Endodermal cell (in vitro differentiated cells): ENCODE measurements at regions not wholly inside any gene's neighbourhood (a gene's known extent, or its start where the extent isn't known, plus 50 kb on each side); places are given as distances from the start of the nearest gene placed in this dataset.

Experiments
- DNase-seq: peaks from one replicate; pipeline ENCODE4 v3.0.0-alpha.2; 2017
- H3K27ac ChIP-seq: 2 replicates; pipeline ENCODE4 v1.5.1; 2013; ENCODE audit warnings: mild to moderate bottlenecking, low read depth, low read length, moderate library complexity
- H3K27me3 ChIP-seq: 2 replicates; pipeline ENCODE4 v1.6.1; 2013; ENCODE audit warnings: mild to moderate bottlenecking, low read length, moderate library complexity; ENCODE audit not compliant: insufficient read depth, control insufficient read depth, poor library complexity, severe bottlenecking
- H3K36me3 ChIP-seq: 2 replicates; pipeline ENCODE4 v1.7.0; 2013; ENCODE audit warnings: mild to moderate bottlenecking, low read length, moderate library complexity; ENCODE audit not compliant: control insufficient read depth, insufficient read depth
- H3K4me1 ChIP-seq: one replicate; pipeline ENCODE4 v1.7.0; 2013; ENCODE audit warnings: low read length; ENCODE audit not compliant: control insufficient read depth, insufficient read depth
- H3K4me3 ChIP-seq: 2 replicates; pipeline ENCODE4 v1.5.1; 2013; ENCODE audit warnings: mild to moderate bottlenecking, low read length, moderate library complexity
- H3K9ac ChIP-seq: 2 replicates; pipeline ENCODE4 v1.6.1; 2013; ENCODE audit warnings: mild to moderate bottlenecking, low read length, moderate library complexity; ENCODE audit not compliant: poor library complexity, severe bottlenecking; ENCODE audit errors: extremely low read depth
- H3K9me3 ChIP-seq: 2 replicates; pipeline ENCODE4 v1.6.1; 2013; ENCODE audit warnings: mild to moderate bottlenecking, low read length, moderate library complexity; ENCODE audit not compliant: control insufficient read depth
- H3K27ac Mint-ChIP-seq: 2 replicates; pipeline ENCODE4 v1.8.0; 2020; ENCODE audit warnings: mixed read lengths
- H3K27me3 Mint-ChIP-seq: 2 replicates; pipeline ENCODE4 v1.8.0; 2021; ENCODE audit warnings: mild to moderate bottlenecking, mixed read lengths; ENCODE audit not compliant: insufficient read depth
- H3K36me3 Mint-ChIP-seq: 2 replicates; pipeline ENCODE4 v1.8.0; 2020; ENCODE audit warnings: low read depth, mixed read lengths
- H3K4me1 Mint-ChIP-seq: 2 replicates; pipeline ENCODE4 v1.8.0; 2020; ENCODE audit warnings: mixed read lengths
- H3K4me3 Mint-ChIP-seq: 2 replicates; pipeline ENCODE4 v1.8.0; 2020; ENCODE audit warnings: mild to moderate bottlenecking, moderate library complexity, mixed read lengths
- H3K9me3 Mint-ChIP-seq: 2 replicates; pipeline ENCODE4 v1.8.0; 2020; ENCODE audit warnings: mild to moderate bottlenecking, mixed read lengths
- WGBS, 2 experiments: methylation state at CpG; one replicate each; pipeline versions ENCODE4 v1.1.5 to v1.1.7; 2013; ENCODE audit warnings: missing lambda C conversion rate in 2 of 2, mixed read lengths in 1 of 2; ENCODE audit not compliant: insufficient coverage in 1 of 2, insufficient read length in 1 of 2; 5-methylcytosine and 5-hydroxymethylcytosine counted together
- TF ChIP-seq, protein P1 (sequence below): fragments of 200-600 bp; sonication (generic); conservative IDR thresholded peaks from 2 replicates; pipeline ENCODE4 v1.5.0; 2021; ENCODE audit warnings: antibody characterized with exemption, mild to moderate bottlenecking

DNA sequence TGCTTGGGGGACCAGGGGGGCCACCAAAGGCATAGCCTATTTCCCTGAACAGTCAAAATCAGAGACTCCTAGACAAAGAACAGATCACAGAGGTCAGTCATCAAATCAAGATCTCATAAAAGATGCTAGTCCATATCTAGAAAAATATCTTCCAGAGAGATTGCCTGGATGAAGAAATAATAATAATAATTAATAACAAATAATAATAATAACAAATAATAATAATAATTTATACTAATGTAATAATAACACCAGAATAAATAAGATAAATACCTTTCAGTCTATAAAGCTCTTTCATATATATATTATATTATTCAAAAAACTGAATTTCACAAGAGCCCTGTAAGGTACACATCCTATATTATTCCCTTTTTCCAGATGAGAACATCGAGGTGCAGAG lies 129.6 kb downstream of the PAX1 start:
- H3K27ac ChIP-seq = no peak overlapping the region
- H3K4me1 ChIP-seq = peaks cover 14% of the 10 kb centered on the region
- Mint-ChIP-seq H3K4me3 (no peak overlapping the region), H3K27me3 (peaks cover 56% of the 10 kb centered on the region), H3K9me3 (no peaks in the 10 kb centered on the region), H3K4me1 (peaks cover 42% of the 10 kb centered on the region), H3K27ac (no peak overlapping the region), H3K36me3 (peaks cover 7% of the 10 kb centered on the region)
- 100% methylated on average over 1 of the region's 1 CpG; no CpG with 5 or more reads in 1 of the 2 experiments for WGBS, 2 experiments
- H3K36me3 ChIP-seq = no peaks in the 10 kb centered on the region
- H3K27me3 ChIP-seq = peaks cover 28% of the 10 kb centered on the region
- DNase-seq = no peak
- H3K4me3 ChIP-seq = no peak overlapping the region
- no peak overlapping the region for H3K9ac ChIP-seq
- peaks cover 13% of the 10 kb centered on the region for H3K9me3 ChIP-seq
- TF ChIP-seq, protein P1, sequence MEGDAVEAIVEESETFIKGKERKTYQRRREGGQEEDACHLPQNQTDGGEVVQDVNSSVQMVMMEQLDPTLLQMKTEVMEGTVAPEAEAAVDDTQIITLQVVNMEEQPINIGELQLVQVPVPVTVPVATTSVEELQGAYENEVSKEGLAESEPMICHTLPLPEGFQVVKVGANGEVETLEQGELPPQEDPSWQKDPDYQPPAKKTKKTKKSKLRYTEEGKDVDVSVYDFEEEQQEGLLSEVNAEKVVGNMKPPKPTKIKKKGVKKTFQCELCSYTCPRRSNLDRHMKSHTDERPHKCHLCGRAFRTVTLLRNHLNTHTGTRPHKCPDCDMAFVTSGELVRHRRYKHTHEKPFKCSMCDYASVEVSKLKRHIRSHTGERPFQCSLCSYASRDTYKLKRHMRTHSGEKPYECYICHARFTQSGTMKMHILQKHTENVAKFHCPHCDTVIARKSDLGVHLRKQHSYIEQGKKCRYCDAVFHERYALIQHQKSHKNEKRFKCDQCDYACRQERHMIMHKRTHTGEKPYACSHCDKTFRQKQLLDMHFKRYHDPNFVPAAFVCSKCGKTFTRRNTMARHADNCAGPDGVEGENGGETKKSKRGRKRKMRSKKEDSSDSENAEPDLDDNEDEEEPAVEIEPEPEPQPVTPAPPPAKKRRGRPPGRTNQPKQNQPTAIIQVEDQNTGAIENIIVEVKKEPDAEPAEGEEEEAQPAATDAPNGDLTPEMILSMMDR = no peak

DNA sequence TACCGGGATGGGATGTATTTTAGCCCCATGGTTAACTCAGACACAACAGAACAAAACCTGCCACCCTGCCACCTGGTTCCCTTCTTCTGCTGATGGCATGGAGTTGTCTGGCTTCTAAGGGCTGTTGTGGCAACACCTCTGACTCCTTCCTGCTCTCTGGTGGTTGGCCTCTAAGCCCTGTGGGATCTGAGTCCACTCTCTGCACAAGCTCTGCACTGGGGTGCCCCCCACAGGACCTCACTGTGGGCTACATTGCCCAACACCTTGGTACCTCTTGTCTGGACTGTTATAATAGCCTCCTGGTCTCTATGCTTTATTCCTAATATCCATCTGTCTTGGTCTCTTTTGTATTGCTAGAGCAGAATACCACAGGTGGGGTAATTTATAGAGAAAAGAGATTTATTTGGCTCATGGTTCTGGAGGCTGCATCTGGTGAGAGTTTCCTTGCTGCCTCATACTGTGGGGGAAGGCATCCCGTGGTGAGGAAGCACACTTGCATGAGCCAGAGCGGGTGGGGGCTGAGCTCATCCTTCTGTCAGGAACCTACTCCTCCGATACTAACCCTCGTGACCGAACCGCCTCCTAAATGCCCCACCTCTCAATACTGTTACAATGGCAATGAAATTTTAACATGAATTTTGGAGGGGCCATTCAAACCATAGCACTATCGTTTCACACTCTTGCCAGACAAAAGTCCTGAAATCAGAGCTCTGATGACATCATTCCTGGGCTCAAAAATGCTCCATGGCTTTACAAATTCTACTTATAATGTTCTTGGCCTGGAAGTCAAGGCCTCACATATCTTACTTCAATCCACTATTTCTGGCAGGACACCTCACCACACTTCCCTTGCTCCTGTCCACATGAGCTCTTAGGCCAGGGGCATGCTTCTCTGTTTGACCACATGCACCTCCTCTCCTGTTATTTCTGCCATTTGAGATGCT lies 127.2 kb downstream of the PAX1 start:
- Mint-ChIP-seq H3K36me3 (peaks cover 7% of the 10 kb centered on the region), H3K9me3 (no peaks in the 10 kb centered on the region), H3K27me3 (peaks cover 34% of the 10 kb centered on the region), H3K4me1 (peaks cover 33% of the 10 kb centered on the region), H3K27ac (no peak overlapping the region), H3K4me3 (no peak overlapping the region)
- peaks cover 16% of the 10 kb centered on the region for H3K4me1 ChIP-seq
- peaks cover 13% of the 10 kb centered on the region for H3K9me3 ChIP-seq
- no peak overlapping the region for H3K4me3 ChIP-seq
- TF ChIP-seq, protein P1 = peak; percentile 50
- H3K27ac ChIP-seq = no peak overlapping the region
- DNase-seq = no peak
- no peak overlapping the region for H3K9ac ChIP-seq
- H3K36me3 ChIP-seq = no peaks in the 10 kb centered on the region
- peaks cover 9% of the 10 kb centered on the region for H3K27me3 ChIP-seq
- 85 to 91% methylated on average over 6 to 8 of the region's 8 CpGs for WGBS, 2 experiments

DNA sequence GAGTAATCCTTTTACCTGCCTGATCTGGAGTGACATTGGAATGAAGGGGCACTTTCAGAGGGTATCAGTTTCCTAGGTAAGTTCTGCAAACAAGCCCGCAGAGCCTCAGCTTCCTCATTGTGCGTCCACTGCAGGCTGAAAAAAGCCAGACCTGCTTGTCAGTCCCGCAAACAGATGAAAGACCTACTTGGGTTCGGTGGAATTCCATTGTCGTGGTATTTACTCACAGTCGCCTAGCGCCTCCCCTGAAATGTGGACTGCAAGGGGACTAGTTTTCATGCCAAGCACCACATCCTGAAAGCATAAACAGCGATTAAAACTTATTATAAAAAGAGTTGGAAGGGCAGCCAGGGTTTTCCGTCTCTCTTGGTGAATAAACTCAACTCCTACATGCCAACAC lies 121.5 kb downstream of the PAX1 start:
- Histone ChIP-seq H3K4me1 (peaks cover 28% of the 10 kb centered on the region), H3K9ac (peak overlapping the region; percentile 47), H3K9me3 (peaks cover 12% of the 10 kb centered on the region), H3K27ac (peak overlapping the region; percentile 39), H3K36me3 (no peaks in the 10 kb centered on the region), H3K4me3 (no peak overlapping the region), H3K27me3 (no peaks in the 10 kb centered on the region)
- Mint-ChIP-seq H3K36me3 (peaks cover 6% of the 10 kb centered on the region), H3K4me3 (no peak overlapping the region), H3K27me3 (peaks cover 5% of the 10 kb centered on the region), H3K27ac (peak overlapping the region; percentile 87), H3K4me1 (peaks cover 44% of the 10 kb centered on the region), H3K9me3 (no peaks in the 10 kb centered on the region)
- WGBS, 2 experiments = 43 to 59% methylated on average over 7 to 9 of the region's 9 CpGs
- peak; percentile 86 for DNase-seq
- TF ChIP-seq, protein P1 = peak; percentile 19
